ENCODE measurements at regions not wholly inside any gene's neighbourhood (a gene's known extent, or its start where the extent isn't known, plus 50 kb on each side); places are given as distances from the start of the nearest gene placed in this dataset.
"Not testable (repeated sequence)": the region's sequence is repeated elsewhere in the genome, so short reads cannot be mapped to it uniquely, and the experiment has no call there.

- no peaks in the 10 kb centered on the region for H3K4me1 ChIP-seq (ENCODE audit: control insufficient read depth in 2 of 2, insufficient read depth in 2 of 2, low read length in 1 of 2)
Measured at GRCh38 chr5:82487131-82487530, 209.0 kb upstream of the RPS23 start.

GRCh38 chr5:82480331-82480730 is 202.2 kb upstream of the RPS23 start:
- WGBS, 2 donors: 74 to 85% methylated on average over 4 of the region's 4 CpGs
- Histone ChIP-seq H3K4me1 (ENCODE audit: control insufficient read depth in 2 of 2, insufficient read depth in 2 of 2, low read length in 1 of 2) (no peaks in the 10 kb centered on the region), H3K4me3 (ENCODE audit: low read depth in 1 of 2, low read length in 2 of 2) (no peak overlapping the region), H3K27ac (ENCODE audit: low read depth in 2 of 2, low read length in 1 of 2) (no peak overlapping the region), H3K36me3 (ENCODE audit: control insufficient read depth in 2 of 2, insufficient read depth in 2 of 2, low read length in 1 of 2) (no peaks in the 10 kb centered on the region), H3K9me3 (ENCODE audit: control insufficient read depth in 2 of 2, insufficient read depth in 1 of 2, low read depth in 1 of 2, low read length in 1 of 2) (no peaks in the 10 kb centered on the region), H3K27me3 (ENCODE audit: control insufficient read depth in 1 of 2, insufficient read depth in 2 of 2, low read length in 2 of 2) (no peaks in the 10 kb centered on the region)

More at GRCh38 chr5:82487131-82487530, 209.0 kb upstream of the RPS23 start:
- Histone ChIP-seq H3K36me3 (ENCODE audit: control insufficient read depth in 2 of 2, insufficient read depth in 2 of 2, low read length in 1 of 2) (no peaks in the 10 kb centered on the region), H3K9me3 (ENCODE audit: control insufficient read depth in 2 of 2, insufficient read depth in 1 of 2, low read depth in 1 of 2, low read length in 1 of 2) (peaks cover 0 to 2% of the 10 kb centered on the region in 2 donors), H3K4me3 (ENCODE audit: low read depth in 1 of 2, low read length in 2 of 2) (no peak overlapping the region), H3K27me3 (ENCODE audit: control insufficient read depth in 1 of 2, insufficient read depth in 2 of 2, low read length in 2 of 2) (no peaks in the 10 kb centered on the region), H3K27ac (ENCODE audit: low read depth in 2 of 2, low read length in 1 of 2) (no peak overlapping the region)
- whole genome bisulfite sequencing, 2 donors: 84 to 86% methylated on average over 3 of the region's 3 CpGs

- no peaks in the 10 kb centered on the region for H3K4me1 ChIP-seq (ENCODE audit: control insufficient read depth in 2 of 2, insufficient read depth in 2 of 2, low read length in 1 of 2)
- no peak overlapping the region for H3K4me3 ChIP-seq (ENCODE audit: low read depth in 1 of 2, low read length in 2 of 2)
- no peak overlapping the region for H3K27ac ChIP-seq (ENCODE audit: low read depth in 2 of 2, low read length in 1 of 2)
- WGBS, 2 donors: 79 to 90% methylated on average over 1 of the region's 1 CpG
- H3K27me3 ChIP-seq (ENCODE audit: control insufficient read depth in 1 of 2, insufficient read depth in 2 of 2, low read length in 2 of 2): no peaks in the 10 kb centered on the region
- no peaks in the 10 kb centered on the region for H3K9me3 ChIP-seq (ENCODE audit: control insufficient read depth in 2 of 2, insufficient read depth in 1 of 2, low read depth in 1 of 2, low read length in 1 of 2)
- no peaks in the 10 kb centered on the region for H3K36me3 ChIP-seq (ENCODE audit: control insufficient read depth in 2 of 2, insufficient read depth in 2 of 2, low read length in 1 of 2)
Measured at GRCh38 chr5:82476155-82476554, 198.0 kb upstream of the RPS23 start.

GRCh38 chr5:82473262-82473661 is 195.1 kb upstream of the RPS23 start:
- H3K27ac ChIP-seq (ENCODE audit: low read depth in 2 of 2, low read length in 1 of 2): no peak overlapping the region
- H3K36me3 ChIP-seq (ENCODE audit: control insufficient read depth in 2 of 2, insufficient read depth in 2 of 2, low read length in 1 of 2): no peaks in the 10 kb centered on the region
- H3K27me3 ChIP-seq (ENCODE audit: control insufficient read depth in 1 of 2, insufficient read depth in 2 of 2, low read length in 2 of 2): no peaks in the 10 kb centered on the region
- H3K9me3 ChIP-seq (ENCODE audit: control insufficient read depth in 2 of 2, insufficient read depth in 1 of 2, low read depth in 1 of 2, low read length in 1 of 2): no peaks in the 10 kb centered on the region
- no peak overlapping the region for H3K4me3 ChIP-seq (ENCODE audit: low read depth in 1 of 2, low read length in 2 of 2)
- no peaks in the 10 kb centered on the region for H3K4me1 ChIP-seq (ENCODE audit: control insufficient read depth in 2 of 2, insufficient read depth in 2 of 2, low read length in 1 of 2)

- Histone ChIP-seq H3K4me1 (ENCODE audit: control insufficient read depth in 2 of 2, insufficient read depth in 2 of 2, low read length in 1 of 2) (no peaks in the 10 kb centered on the region), H3K9me3 (ENCODE audit: control insufficient read depth in 2 of 2, insufficient read depth in 1 of 2, low read depth in 1 of 2, low read length in 1 of 2) (no peaks in the 10 kb centered on the region), H3K36me3 (ENCODE audit: control insufficient read depth in 2 of 2, insufficient read depth in 2 of 2, low read length in 1 of 2) (no peaks in the 10 kb centered on the region), H3K4me3 (ENCODE audit: low read depth in 1 of 2, low read length in 2 of 2) (no peak overlapping the region), H3K27ac (ENCODE audit: low read depth in 2 of 2, low read length in 1 of 2) (no peak overlapping the region), H3K27me3 (ENCODE audit: control insufficient read depth in 1 of 2, insufficient read depth in 2 of 2, low read length in 2 of 2) (no peaks in the 10 kb centered on the region)
- WGBS, 2 donors: 79 to 80% methylated on average over 6 of the region's 6 CpGs
Measured at GRCh38 chr5:82470185-82470994, 192.2 kb upstream of the RPS23 start.

GRCh38 chr5:82466986-82467561 is 188.9 kb upstream of the RPS23 start:
- WGBS, 2 donors: 67 to 74% methylated on average over 6 of the region's 6 CpGs
- no peaks in the 10 kb centered on the region for H3K4me1 ChIP-seq (ENCODE audit: control insufficient read depth in 2 of 2, insufficient read depth in 2 of 2, low read length in 1 of 2)
- H3K4me3 ChIP-seq (ENCODE audit: low read depth in 1 of 2, low read length in 2 of 2): no peak overlapping the region
- no peaks in the 10 kb centered on the region for H3K27me3 ChIP-seq (ENCODE audit: control insufficient read depth in 1 of 2, insufficient read depth in 2 of 2, low read length in 2 of 2)
- no peak overlapping the region for H3K27ac ChIP-seq (ENCODE audit: low read depth in 2 of 2, low read length in 1 of 2)
- H3K36me3 ChIP-seq (ENCODE audit: control insufficient read depth in 2 of 2, insufficient read depth in 2 of 2, low read length in 1 of 2): no peaks in the 10 kb centered on the region
- H3K9me3 ChIP-seq (ENCODE audit: control insufficient read depth in 2 of 2, insufficient read depth in 1 of 2, low read depth in 1 of 2, low read length in 1 of 2): no peaks in the 10 kb centered on the region

- Histone ChIP-seq H3K36me3 (ENCODE audit: control insufficient read depth in 2 of 2, insufficient read depth in 2 of 2, low read length in 1 of 2) (no peaks in the 10 kb centered on the region), H3K9me3 (ENCODE audit: control insufficient read depth in 2 of 2, insufficient read depth in 1 of 2, low read depth in 1 of 2, low read length in 1 of 2) (no peaks in the 10 kb centered on the region), H3K27ac (ENCODE audit: low read depth in 2 of 2, low read length in 1 of 2) (no peak overlapping the region), H3K4me1 (ENCODE audit: control insufficient read depth in 2 of 2, insufficient read depth in 2 of 2, low read length in 1 of 2) (no peaks in the 10 kb centered on the region), H3K4me3 (ENCODE audit: low read depth in 1 of 2, low read length in 2 of 2) (no peak overlapping the region), H3K27me3 (ENCODE audit: control insufficient read depth in 1 of 2, insufficient read depth in 2 of 2, low read length in 2 of 2) (no peaks in the 10 kb centered on the region)
- WGBS, 2 donors: 92 to 94% methylated on average over 3 of the region's 3 CpGs
Measured at GRCh38 chr5:82465235-82465634, 187.1 kb upstream of the RPS23 start.

GRCh38 chr5:82459626-82460025 is 181.5 kb upstream of the RPS23 start:
- H3K4me3 ChIP-seq (ENCODE audit: low read depth in 1 of 2, low read length in 2 of 2): no peak overlapping the region
- WGBS, 2 donors: 94% methylated on average over 6 of the region's 6 CpGs
- H3K27ac ChIP-seq (ENCODE audit: low read depth in 2 of 2, low read length in 1 of 2): no peak overlapping the region
- H3K36me3 ChIP-seq (ENCODE audit: control insufficient read depth in 2 of 2, insufficient read depth in 2 of 2, low read length in 1 of 2): no peaks in the 10 kb centered on the region
- H3K9me3 ChIP-seq (ENCODE audit: control insufficient read depth in 2 of 2, insufficient read depth in 1 of 2, low read depth in 1 of 2, low read length in 1 of 2): peaks cover 0 to 12% of the 10 kb centered on the region in 2 donors
- no peaks in the 10 kb centered on the region for H3K4me1 ChIP-seq (ENCODE audit: control insufficient read depth in 2 of 2, insufficient read depth in 2 of 2, low read length in 1 of 2)
- no peaks in the 10 kb centered on the region for H3K27me3 ChIP-seq (ENCODE audit: control insufficient read depth in 1 of 2, insufficient read depth in 2 of 2, low read length in 2 of 2)

- not testable (repeated sequence) for H3K4me3 ChIP-seq (ENCODE audit: low read depth in 1 of 2, low read length in 2 of 2); H3K36me3 ChIP-seq (ENCODE audit: control insufficient read depth in 2 of 2, insufficient read depth in 2 of 2, low read length in 1 of 2); H3K4me1 ChIP-seq (ENCODE audit: control insufficient read depth in 2 of 2, insufficient read depth in 2 of 2, low read length in 1 of 2); H3K27me3 ChIP-seq (ENCODE audit: control insufficient read depth in 1 of 2, insufficient read depth in 2 of 2, low read length in 2 of 2); H3K27ac ChIP-seq (ENCODE audit: low read depth in 2 of 2, low read length in 1 of 2)
- peaks cover 0 to 12% of the 10 kb centered on the region in 2 donors for H3K9me3 ChIP-seq (ENCODE audit: control insufficient read depth in 2 of 2, insufficient read depth in 1 of 2, low read depth in 1 of 2, low read length in 1 of 2)
- WGBS, 2 donors: 87 to 94% methylated on average over 4 of the region's 4 CpGs
Measured at GRCh38 chr5:82455317-82455716, 177.2 kb upstream of the RPS23 start.

- H3K27ac ChIP-seq (ENCODE audit: low read depth in 2 of 2, low read length in 1 of 2): no peak overlapping the region
- H3K36me3 ChIP-seq (ENCODE audit: control insufficient read depth in 2 of 2, insufficient read depth in 2 of 2, low read length in 1 of 2): no peaks in the 10 kb centered on the region
- no peak overlapping the region for H3K4me3 ChIP-seq (ENCODE audit: low read depth in 1 of 2, low read length in 2 of 2)
- H3K9me3 ChIP-seq (ENCODE audit: control insufficient read depth in 2 of 2, insufficient read depth in 1 of 2, low read depth in 1 of 2, low read length in 1 of 2): no peaks in the 10 kb centered on the region
- H3K27me3 ChIP-seq (ENCODE audit: control insufficient read depth in 1 of 2, insufficient read depth in 2 of 2, low read length in 2 of 2): no peaks in the 10 kb centered on the region
- H3K4me1 ChIP-seq (ENCODE audit: control insufficient read depth in 2 of 2, insufficient read depth in 2 of 2, low read length in 1 of 2): no peaks in the 10 kb centered on the region
- 40 to 48% methylated on average over 2 of the region's 2 CpGs for WGBS, 2 donors
Measured at GRCh38 chr5:82448374-82448773, 170.2 kb upstream of the RPS23 start.
